ENCODE measurements at regions not wholly inside any gene's neighbourhood (a gene's known extent, or its start where the extent isn't known, plus 50 kb on each side); places are given as distances from the start of the nearest gene placed in this dataset.

DNA sequence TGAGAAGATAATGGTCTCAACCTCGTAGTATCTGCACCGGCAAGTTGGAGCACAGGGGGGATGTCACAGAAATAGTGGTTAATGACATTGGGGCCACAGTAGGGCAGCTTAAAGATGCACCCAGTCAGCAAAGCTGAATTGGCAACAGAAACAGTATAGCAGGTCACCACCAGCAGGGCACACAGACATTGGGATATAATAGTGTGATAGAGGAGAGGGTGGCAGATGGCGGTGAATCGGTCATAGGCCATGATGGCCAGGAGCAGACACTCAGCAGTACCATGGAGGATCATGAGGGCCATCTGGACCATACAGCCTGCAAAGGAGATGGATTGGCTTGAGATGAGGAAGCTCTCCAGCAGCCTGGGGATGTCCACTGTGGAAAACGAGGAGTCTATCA is 106.0 kb upstream of the OR9Q1 start:
- no peak for TF ChIP-seq EZH2 (IDR thresholded peaks at IDR 0.05; ENCODE audit: borderline replicate concordance)
- TF ChIP-seq, protein P1, sequence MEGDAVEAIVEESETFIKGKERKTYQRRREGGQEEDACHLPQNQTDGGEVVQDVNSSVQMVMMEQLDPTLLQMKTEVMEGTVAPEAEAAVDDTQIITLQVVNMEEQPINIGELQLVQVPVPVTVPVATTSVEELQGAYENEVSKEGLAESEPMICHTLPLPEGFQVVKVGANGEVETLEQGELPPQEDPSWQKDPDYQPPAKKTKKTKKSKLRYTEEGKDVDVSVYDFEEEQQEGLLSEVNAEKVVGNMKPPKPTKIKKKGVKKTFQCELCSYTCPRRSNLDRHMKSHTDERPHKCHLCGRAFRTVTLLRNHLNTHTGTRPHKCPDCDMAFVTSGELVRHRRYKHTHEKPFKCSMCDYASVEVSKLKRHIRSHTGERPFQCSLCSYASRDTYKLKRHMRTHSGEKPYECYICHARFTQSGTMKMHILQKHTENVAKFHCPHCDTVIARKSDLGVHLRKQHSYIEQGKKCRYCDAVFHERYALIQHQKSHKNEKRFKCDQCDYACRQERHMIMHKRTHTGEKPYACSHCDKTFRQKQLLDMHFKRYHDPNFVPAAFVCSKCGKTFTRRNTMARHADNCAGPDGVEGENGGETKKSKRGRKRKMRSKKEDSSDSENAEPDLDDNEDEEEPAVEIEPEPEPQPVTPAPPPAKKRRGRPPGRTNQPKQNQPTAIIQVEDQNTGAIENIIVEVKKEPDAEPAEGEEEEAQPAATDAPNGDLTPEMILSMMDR (IDR thresholded peaks at IDR 0.05; ENCODE audit: poor library complexity), result no peak
